ENCODE measurements at regions not wholly inside any gene's neighbourhood (a gene's known extent, or its start where the extent isn't known, plus 50 kb on each side); places are given as distances from the start of the nearest gene placed in this dataset.
"Not testable (repeated sequence)": the region's sequence is repeated elsewhere in the genome, so short reads cannot be mapped to it uniquely, and the experiment has no call there.

DNA sequence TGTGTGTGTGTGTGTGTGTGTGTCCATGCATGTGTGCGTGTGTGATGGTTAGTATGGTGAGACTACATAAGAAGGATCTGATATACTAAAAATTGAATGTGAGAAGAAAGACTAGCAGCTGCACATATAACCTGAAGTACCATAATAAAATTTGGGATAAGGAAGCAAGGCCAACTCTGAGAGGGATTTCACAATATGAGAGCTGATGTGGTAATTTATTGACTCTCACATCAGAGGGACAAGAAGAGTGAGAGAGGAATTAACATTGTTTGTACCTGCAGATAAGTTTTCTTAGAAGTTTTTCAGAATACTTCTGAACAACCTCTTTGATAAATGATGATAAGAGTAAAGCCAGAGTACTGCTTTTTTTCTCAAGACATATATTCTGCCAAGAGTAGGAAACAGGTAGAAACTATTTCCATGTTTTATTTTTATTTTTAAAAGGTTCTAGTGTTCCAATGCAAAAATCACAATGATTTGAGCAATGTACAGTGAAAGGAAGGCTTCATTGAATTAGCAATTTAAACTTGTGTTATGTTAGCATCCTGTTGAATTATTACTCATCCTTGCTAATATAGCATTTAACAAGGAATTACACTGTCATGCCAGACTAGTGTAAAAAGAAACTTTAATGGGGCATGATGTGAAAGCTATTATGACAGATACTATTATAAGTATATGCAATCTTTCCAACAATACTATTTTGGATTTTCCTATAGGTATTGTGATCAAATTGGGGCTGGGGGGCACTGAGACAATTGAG is 415.5 kb upstream of the ARPP21 start:
- Histone ChIP-seq H3K4me1 (ENCODE audit: control insufficient read depth, insufficient read depth, low read length) (no peaks in the 10 kb centered on the region), H3K36me3 (ENCODE audit: control insufficient read depth, insufficient read depth, low read length) (no peaks in the 10 kb centered on the region), H3K27me3 (ENCODE audit: control insufficient read depth, insufficient read depth, low read length) (no peaks in the 10 kb centered on the region), H3K27ac (ENCODE audit: low read depth, low read length) (no peak overlapping the region), H3K4me3 (ENCODE audit: low read depth, low read length) (no peak overlapping the region), H3K9me3 (ENCODE audit: control insufficient read depth, insufficient read depth, low read length) (no peaks in the 10 kb centered on the region)
- no CpG with 5 or more reads among the region's 1 CpG for WGBS (ENCODE audit: insufficient coverage)
- no peak for DNase-seq (ENCODE audit: low read depth in 4 of 6, low spot score in 6 of 6)

DNA sequence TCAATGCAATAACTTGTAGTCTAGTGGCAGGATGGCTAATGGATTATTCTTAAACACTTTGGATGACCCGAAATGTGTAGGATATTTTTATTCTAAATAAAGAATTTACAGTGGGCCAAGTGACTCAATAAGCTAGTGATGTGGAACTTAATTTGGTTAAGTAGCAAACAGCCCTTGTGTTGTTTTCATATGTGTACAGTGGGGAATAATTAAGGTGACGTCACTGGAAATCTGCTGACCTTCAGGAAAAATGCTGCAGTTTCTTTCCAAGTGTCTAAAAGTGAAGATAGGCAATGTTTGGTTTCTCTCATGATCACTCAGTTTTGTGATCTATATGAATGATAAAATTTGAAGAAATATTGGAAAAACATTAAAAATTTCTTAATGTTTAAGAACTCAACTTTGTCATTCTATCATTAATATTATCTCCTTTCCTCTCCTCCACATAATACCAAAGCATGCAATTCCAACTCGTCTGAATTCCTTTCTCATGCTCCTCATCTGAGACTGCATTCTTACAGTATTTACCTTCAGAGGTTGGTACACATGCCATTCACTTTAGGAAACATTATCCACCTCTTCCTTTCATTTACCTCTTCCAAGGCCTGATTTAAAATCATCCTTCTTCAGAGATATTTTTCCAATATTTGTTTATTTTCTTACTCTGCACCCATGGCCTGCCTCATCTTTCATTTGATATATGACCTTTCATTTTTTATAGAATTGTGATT is 414.6 kb upstream of the ARPP21 start:
- H3K27ac ChIP-seq (ENCODE audit: low read depth, low read length) = no peak overlapping the region
- H3K4me1 ChIP-seq (ENCODE audit: control insufficient read depth, insufficient read depth, low read length) = no peaks in the 10 kb centered on the region
- no peaks in the 10 kb centered on the region for H3K9me3 ChIP-seq (ENCODE audit: control insufficient read depth, insufficient read depth, low read length)
- no peaks in the 10 kb centered on the region for H3K27me3 ChIP-seq (ENCODE audit: control insufficient read depth, insufficient read depth, low read length)
- H3K4me3 ChIP-seq (ENCODE audit: low read depth, low read length) = no peak overlapping the region
- 70% methylated on average over 2 of the region's 3 CpGs for WGBS (ENCODE audit: insufficient coverage)
- DNase-seq (ENCODE audit: low read depth in 4 of 6, low spot score in 6 of 6) = peak in 2 of 6 donors; percentile 13 to 39
- no peaks in the 10 kb centered on the region for H3K36me3 ChIP-seq (ENCODE audit: control insufficient read depth, insufficient read depth, low read length)

DNA sequence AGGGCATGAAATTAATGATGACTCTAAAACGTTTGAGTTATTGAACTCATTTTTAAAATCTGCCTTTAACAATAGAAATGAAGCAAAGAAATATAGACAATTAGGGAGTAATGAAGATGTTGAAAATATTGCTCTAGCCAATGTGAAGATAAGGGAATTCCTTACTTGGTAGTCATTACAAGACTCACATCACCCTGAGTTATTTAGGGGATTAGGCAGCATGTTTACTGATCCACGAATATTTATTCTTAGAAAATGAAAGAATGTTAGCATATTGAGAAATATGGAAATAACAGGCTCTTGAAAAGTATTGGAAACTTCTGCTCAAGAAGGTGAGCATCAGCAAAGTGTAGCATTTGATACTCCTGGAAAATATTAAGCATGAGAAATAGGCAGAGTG is 398.1 kb upstream of the ARPP21 start:
- no CpG with 5 or more reads among the region's 2 CpGs for WGBS (ENCODE audit: insufficient coverage)
- H3K4me3 ChIP-seq (ENCODE audit: low read depth, low read length) = no peak overlapping the region
- DNase-seq (ENCODE audit: low read depth in 4 of 6, low spot score in 6 of 6) = no peak
- no peaks in the 10 kb centered on the region for H3K36me3 ChIP-seq (ENCODE audit: control insufficient read depth, insufficient read depth, low read length)
- no peak overlapping the region for H3K27ac ChIP-seq (ENCODE audit: low read depth, low read length)
- H3K27me3 ChIP-seq (ENCODE audit: control insufficient read depth, insufficient read depth, low read length) = no peaks in the 10 kb centered on the region
- no peaks in the 10 kb centered on the region for H3K4me1 ChIP-seq (ENCODE audit: control insufficient read depth, insufficient read depth, low read length)
- no peaks in the 10 kb centered on the region for H3K9me3 ChIP-seq (ENCODE audit: control insufficient read depth, insufficient read depth, low read length)

DNA sequence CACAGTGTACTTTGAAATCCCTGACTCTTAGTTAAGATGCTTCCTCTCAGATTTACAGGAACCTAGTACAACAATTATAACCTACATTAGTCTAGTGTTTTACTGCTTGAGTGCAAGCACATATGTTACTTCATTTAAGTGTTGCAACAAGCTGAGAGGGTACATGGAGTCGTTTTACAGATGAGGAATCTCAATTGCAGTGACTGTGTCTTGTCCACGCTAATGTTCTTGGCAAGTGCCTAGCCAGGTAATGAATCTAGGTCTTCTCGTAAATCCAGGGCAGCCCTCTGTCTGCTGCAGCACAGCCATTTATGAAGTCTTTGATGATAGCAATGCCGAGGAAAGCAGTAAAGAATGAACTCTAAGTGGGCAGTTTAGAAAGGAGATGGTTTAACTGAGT is 384.4 kb upstream of the ARPP21 start:
- no peaks in the 10 kb centered on the region for H3K9me3 ChIP-seq (ENCODE audit: control insufficient read depth, insufficient read depth, low read length)
- WGBS (ENCODE audit: insufficient coverage) = 61% methylated on average over 3 of the region's 4 CpGs
- no peaks in the 10 kb centered on the region for H3K4me1 ChIP-seq (ENCODE audit: control insufficient read depth, insufficient read depth, low read length)
- H3K4me3 ChIP-seq (ENCODE audit: low read depth, low read length) = no peak overlapping the region
- no peaks in the 10 kb centered on the region for H3K36me3 ChIP-seq (ENCODE audit: control insufficient read depth, insufficient read depth, low read length)
- peak in 1 of 6 donors; percentile 59 for DNase-seq (ENCODE audit: low read depth in 4 of 6, low spot score in 6 of 6)
- no peak overlapping the region for H3K27ac ChIP-seq (ENCODE audit: low read depth, low read length)
- no peaks in the 10 kb centered on the region for H3K27me3 ChIP-seq (ENCODE audit: control insufficient read depth, insufficient read depth, low read length)

DNA sequence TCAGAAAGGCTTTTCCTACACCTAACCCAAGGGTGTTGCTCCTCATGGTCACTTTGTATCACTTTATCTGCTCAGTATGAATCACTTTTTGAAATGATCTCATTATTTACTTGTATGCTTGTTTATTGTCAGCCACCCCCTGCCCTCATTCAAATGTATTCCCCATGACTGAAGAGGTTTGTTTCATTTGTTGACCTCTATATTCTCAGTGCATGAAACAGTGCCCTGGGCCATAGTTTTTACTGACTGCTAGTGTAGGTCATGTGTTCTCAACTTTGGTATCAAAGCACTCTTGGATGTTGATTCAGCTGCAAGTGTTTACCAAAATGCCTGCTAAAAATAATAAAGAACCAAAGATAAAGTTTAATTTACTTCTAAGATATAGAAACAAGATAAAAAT is 381.7 kb upstream of the ARPP21 start:
- Histone ChIP-seq H3K4me1 (ENCODE audit: control insufficient read depth, insufficient read depth, low read length) (no peaks in the 10 kb centered on the region), H3K36me3 (ENCODE audit: control insufficient read depth, insufficient read depth, low read length) (no peaks in the 10 kb centered on the region), H3K27ac (ENCODE audit: low read depth, low read length) (no peak overlapping the region), H3K4me3 (ENCODE audit: low read depth, low read length) (no peak overlapping the region), H3K27me3 (ENCODE audit: control insufficient read depth, insufficient read depth, low read length) (no peaks in the 10 kb centered on the region), H3K9me3 (ENCODE audit: control insufficient read depth, insufficient read depth, low read length) (no peaks in the 10 kb centered on the region)
- no peak for DNase-seq (ENCODE audit: low read depth in 4 of 6, low spot score in 6 of 6)

DNA sequence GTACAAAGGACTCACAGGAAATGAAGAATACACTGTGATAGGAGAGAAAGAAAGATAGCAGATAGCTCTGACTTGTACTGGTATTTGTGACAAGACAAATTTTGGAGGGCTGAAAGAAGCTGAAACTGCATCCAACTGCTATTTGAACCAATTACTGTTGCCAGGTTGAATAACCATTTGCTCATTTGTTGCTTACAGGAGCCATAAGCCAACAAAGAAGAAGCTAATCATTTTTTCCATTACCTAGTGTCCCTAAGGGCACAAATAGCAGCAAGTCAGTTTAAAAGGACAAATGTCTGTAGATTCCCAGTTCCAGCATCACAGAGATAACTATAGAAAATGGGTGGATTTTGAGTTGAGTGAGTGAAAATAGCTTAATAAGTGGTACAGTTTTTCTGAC is 376.9 kb upstream of the ARPP21 start:
- H3K36me3 ChIP-seq (ENCODE audit: control insufficient read depth, insufficient read depth, low read length) = no peaks in the 10 kb centered on the region
- H3K27ac ChIP-seq (ENCODE audit: low read depth, low read length) = no peak overlapping the region
- no peaks in the 10 kb centered on the region for H3K27me3 ChIP-seq (ENCODE audit: control insufficient read depth, insufficient read depth, low read length)
- H3K4me1 ChIP-seq (ENCODE audit: control insufficient read depth, insufficient read depth, low read length) = no peaks in the 10 kb centered on the region
- no peaks in the 10 kb centered on the region for H3K9me3 ChIP-seq (ENCODE audit: control insufficient read depth, insufficient read depth, low read length)
- H3K4me3 ChIP-seq (ENCODE audit: low read depth, low read length) = no peak overlapping the region
- no peak for DNase-seq (ENCODE audit: low read depth in 4 of 6, low spot score in 6 of 6)

DNA sequence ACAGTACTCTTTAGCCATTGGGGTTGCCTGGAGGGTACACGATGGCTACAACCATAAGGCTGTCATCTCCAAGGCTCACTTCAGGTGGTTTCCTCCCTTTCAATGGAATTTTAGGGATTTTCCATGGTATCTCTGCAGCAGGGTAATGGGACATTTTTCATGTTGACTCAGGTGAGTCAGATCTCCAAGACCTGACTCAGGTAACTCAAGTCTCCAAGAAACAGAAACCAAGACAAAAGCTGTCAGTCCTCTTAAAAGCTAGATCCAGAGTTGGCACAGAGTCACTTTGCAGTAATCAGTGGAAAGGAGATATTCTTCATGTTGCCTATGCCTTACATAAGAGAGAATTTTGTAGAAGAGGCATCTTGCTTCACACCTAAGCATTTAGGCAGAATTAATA is 375.8 kb upstream of the ARPP21 start:
- no peak for DNase-seq (ENCODE audit: low read depth in 4 of 6, low spot score in 6 of 6)
- Histone ChIP-seq H3K4me3 (ENCODE audit: low read depth, low read length) (no peak overlapping the region), H3K36me3 (ENCODE audit: control insufficient read depth, insufficient read depth, low read length) (no peaks in the 10 kb centered on the region), H3K4me1 (ENCODE audit: control insufficient read depth, insufficient read depth, low read length) (no peaks in the 10 kb centered on the region), H3K27ac (ENCODE audit: low read depth, low read length) (no peak overlapping the region), H3K9me3 (ENCODE audit: control insufficient read depth, insufficient read depth, low read length) (no peaks in the 10 kb centered on the region), H3K27me3 (ENCODE audit: control insufficient read depth, insufficient read depth, low read length) (no peaks in the 10 kb centered on the region)
- 80% methylated on average over 1 of the region's 1 CpG for whole genome bisulfite sequencing (ENCODE audit: insufficient coverage)

DNA sequence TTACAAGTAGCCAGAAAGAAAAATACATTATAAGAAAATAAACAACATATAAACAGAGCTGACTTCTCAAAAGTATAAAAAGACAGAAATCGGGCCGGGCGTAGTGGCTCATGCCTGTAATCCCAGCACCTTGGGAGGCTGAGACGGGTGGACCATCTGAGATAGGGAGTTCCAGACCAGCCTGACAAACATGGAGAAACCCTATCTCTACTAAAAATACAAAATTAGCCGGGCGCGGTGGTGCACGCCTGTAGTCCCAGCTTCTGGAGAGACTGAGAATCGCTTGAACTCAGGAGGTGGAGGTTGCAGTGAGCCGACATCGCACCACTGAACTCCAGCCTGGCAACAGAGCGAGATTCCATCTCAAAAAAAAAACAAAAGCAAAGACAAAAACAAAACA is 373.3 kb upstream of the ARPP21 start:
- not testable (repeated sequence) for H3K27ac ChIP-seq (ENCODE audit: low read depth, low read length); H3K36me3 ChIP-seq (ENCODE audit: control insufficient read depth, insufficient read depth, low read length); H3K9me3 ChIP-seq (ENCODE audit: control insufficient read depth, insufficient read depth, low read length); H3K27me3 ChIP-seq (ENCODE audit: control insufficient read depth, insufficient read depth, low read length); H3K4me1 ChIP-seq (ENCODE audit: control insufficient read depth, insufficient read depth, low read length); DNase-seq (ENCODE audit: low read depth in 4 of 6, low spot score in 6 of 6); H3K4me3 ChIP-seq (ENCODE audit: low read depth, low read length)
- 96% methylated on average over 10 of the region's 12 CpGs for WGBS (ENCODE audit: insufficient coverage)

DNA sequence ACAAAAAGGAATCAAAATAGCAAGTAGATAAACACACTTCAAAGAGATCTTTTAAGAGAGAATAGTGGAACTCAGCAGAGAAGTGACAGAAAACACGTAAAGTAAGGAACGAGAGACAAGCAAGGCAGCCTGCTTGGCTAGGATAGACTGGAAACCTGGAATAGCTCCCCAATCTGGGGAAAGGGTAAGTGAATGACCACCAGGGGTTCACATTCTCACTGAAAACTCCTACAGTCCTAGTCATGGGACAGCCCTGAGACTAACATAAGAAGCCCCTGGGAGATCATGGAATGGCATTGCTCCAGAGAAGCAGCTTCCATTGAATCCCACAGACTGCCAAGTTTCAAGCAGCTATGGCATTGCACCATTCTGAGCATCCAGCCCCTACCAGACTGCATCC is 363.6 kb upstream of the ARPP21 start:
- DNase-seq (ENCODE audit: low read depth in 4 of 6, low spot score in 6 of 6) = peak in 1 of 6 donors; percentile 15
- WGBS (ENCODE audit: insufficient coverage) = 85% methylated on average over 2 of the region's 2 CpGs
- H3K4me1 ChIP-seq (ENCODE audit: control insufficient read depth, insufficient read depth, low read length) = no peaks in the 10 kb centered on the region
- H3K36me3 ChIP-seq (ENCODE audit: control insufficient read depth, insufficient read depth, low read length) = no peaks in the 10 kb centered on the region
- no peaks in the 10 kb centered on the region for H3K9me3 ChIP-seq (ENCODE audit: control insufficient read depth, insufficient read depth, low read length)
- no peaks in the 10 kb centered on the region for H3K27me3 ChIP-seq (ENCODE audit: control insufficient read depth, insufficient read depth, low read length)
- H3K27ac ChIP-seq (ENCODE audit: low read depth, low read length) = no peak overlapping the region
- H3K4me3 ChIP-seq (ENCODE audit: low read depth, low read length) = no peak overlapping the region

DNA sequence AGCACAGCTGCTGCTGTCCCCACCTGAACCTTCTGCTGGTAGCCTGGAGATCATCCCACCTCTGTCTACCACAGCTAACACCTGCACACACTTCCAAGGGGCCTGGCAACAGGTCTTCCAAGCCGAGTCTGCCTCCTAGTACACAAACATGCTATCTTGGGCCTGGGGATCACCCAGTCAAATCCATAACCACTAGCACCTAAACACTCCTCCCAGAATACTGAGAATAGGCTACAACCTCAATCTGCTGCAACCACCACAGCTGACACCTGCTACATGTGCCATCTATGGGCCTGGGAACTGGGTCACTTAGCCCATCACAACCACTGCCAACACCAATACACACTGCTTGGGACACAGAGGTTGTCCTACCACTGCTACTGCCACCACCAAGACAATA is 362.8 kb upstream of the ARPP21 start:
- 82% methylated on average over 1 of the region's 1 CpG for WGBS (ENCODE audit: insufficient coverage)

More for the DNA sequence above, 362.8 kb upstream of the ARPP21 start:
- no peak for DNase-seq (ENCODE audit: low read depth in 4 of 6, low spot score in 6 of 6)
- Histone ChIP-seq H3K27me3 (ENCODE audit: control insufficient read depth, insufficient read depth, low read length) (no peaks in the 10 kb centered on the region), H3K36me3 (ENCODE audit: control insufficient read depth, insufficient read depth, low read length) (no peaks in the 10 kb centered on the region), H3K4me1 (ENCODE audit: control insufficient read depth, insufficient read depth, low read length) (no peaks in the 10 kb centered on the region), H3K27ac (ENCODE audit: low read depth, low read length) (no peak overlapping the region), H3K9me3 (ENCODE audit: control insufficient read depth, insufficient read depth, low read length) (no peaks in the 10 kb centered on the region), H3K4me3 (ENCODE audit: low read depth, low read length) (no peak overlapping the region)

All from spinal cord (tissue), 9 donors.